HFFc6 (cell line): ENCODE measurements at regions not wholly inside any gene's neighbourhood (a gene's known extent, or its start where the extent isn't known, plus 50 kb on each side); places are given as distances from the start of the nearest gene placed in this dataset.

Experiments used
- DNase-seq: peaks from one replicate; pipeline ENCODE4 v3.0.0-alpha.2; 2018
- H3K27ac Mint-ChIP-seq: 2 replicates; pipeline ENCODE4 v1.8.0; 2020; ENCODE audit warnings: mild to moderate bottlenecking, mixed read lengths
- H3K27me3 Mint-ChIP-seq: 2 replicates; pipeline ENCODE4 v1.8.0; 2021; ENCODE audit warnings: mild to moderate bottlenecking, moderate library complexity, mixed read lengths; ENCODE audit not compliant: insufficient read depth
- H3K36me3 Mint-ChIP-seq: 2 replicates; pipeline ENCODE4 v1.8.0; 2021; ENCODE audit warnings: low read depth, mixed read lengths
- H3K4me1 Mint-ChIP-seq: 2 replicates; pipeline ENCODE4 v1.8.0; 2020; ENCODE audit warnings: low read depth, mixed read lengths
- H3K4me3 Mint-ChIP-seq: 2 replicates; pipeline ENCODE4 v1.8.0; 2020; ENCODE audit warnings: mild to moderate bottlenecking, moderate library complexity, mixed read lengths
- H3K9me3 Mint-ChIP-seq: 2 replicates; pipeline ENCODE4 v1.8.0; 2020; ENCODE audit warnings: mild to moderate bottlenecking, mixed read lengths
- TF ChIP-seq, protein P1 (sequence below): fragments of 200-600 bp; sonication (generic); IDR thresholded peaks from 2 replicates; pipeline ENCODE4 v1.5.0; 2021; ENCODE audit warnings: antibody characterized with exemption, mild to moderate bottlenecking

DNA sequence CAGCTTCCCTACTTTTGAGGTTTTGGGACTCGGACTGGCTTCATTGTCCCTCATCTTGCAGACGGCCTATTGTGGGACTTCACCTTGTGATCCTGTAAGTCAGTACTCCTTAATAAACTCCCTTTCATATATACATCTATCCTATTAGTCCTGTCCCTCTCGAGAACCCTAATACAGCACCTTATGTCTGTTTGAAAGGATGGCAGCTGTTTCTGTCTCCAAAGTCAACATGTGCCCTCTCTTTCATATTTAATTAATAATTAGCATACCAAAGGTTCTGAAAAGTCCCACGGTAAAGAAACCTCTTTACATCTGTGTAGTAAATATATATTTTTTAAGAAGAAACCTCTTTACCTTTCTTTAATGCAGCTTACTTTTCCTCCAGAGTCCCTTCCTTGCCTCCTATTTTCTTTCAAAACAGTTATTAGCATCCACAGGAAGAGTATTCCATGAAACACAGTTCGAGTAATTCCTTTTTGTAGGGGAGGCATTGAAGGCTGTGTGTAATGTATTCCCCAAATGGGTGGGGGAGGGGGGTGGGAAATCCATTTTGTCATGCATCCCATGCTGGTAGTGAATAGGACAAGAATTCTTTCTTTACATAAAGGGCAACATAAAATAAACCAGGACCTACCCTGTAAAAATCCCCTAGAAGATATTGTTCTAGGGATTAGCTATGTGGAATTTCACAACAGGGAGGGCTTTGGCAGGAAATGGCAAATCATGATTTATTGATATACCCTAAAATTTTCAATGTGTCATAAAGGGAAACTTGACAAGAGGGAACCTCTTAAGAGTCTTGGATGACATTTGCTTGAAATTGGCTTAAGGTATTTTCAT lies 241.5 kb downstream of the SUDS3 start:
- peaks cover 18% of the 10 kb centered on the region for H3K9me3 Mint-ChIP-seq
- no peaks in the 10 kb centered on the region for H3K36me3 Mint-ChIP-seq
- H3K4me1 Mint-ChIP-seq = no peaks in the 10 kb centered on the region
- DNase-seq = no peak
- TF ChIP-seq, protein P1, sequence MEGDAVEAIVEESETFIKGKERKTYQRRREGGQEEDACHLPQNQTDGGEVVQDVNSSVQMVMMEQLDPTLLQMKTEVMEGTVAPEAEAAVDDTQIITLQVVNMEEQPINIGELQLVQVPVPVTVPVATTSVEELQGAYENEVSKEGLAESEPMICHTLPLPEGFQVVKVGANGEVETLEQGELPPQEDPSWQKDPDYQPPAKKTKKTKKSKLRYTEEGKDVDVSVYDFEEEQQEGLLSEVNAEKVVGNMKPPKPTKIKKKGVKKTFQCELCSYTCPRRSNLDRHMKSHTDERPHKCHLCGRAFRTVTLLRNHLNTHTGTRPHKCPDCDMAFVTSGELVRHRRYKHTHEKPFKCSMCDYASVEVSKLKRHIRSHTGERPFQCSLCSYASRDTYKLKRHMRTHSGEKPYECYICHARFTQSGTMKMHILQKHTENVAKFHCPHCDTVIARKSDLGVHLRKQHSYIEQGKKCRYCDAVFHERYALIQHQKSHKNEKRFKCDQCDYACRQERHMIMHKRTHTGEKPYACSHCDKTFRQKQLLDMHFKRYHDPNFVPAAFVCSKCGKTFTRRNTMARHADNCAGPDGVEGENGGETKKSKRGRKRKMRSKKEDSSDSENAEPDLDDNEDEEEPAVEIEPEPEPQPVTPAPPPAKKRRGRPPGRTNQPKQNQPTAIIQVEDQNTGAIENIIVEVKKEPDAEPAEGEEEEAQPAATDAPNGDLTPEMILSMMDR = no peak
- no peak overlapping the region for H3K4me3 Mint-ChIP-seq
- H3K27me3 Mint-ChIP-seq = peaks cover 2% of the 10 kb centered on the region
- H3K27ac Mint-ChIP-seq = no peak overlapping the region

DNA sequence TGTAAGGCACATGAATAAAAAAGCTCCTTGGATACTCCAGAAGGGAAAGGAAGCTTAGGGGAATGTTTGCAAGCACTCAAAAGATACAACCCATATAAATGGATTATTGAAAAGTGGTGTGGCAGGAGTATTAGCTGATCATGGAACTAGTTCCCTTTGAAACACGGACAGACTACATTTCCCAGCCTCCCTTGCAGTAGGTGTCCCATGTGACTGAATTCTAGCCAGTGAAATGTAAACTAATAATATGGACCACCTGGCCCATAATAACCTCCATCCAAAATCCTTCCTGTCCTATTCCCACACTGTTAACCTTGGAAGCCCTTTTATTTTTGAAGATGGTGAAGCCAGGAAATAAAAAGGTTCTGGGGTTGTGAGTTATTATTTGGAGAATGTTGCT lies 242.3 kb downstream of the SUDS3 start:
- peaks cover 2% of the 10 kb centered on the region for H3K27me3 Mint-ChIP-seq
- H3K4me3 Mint-ChIP-seq = no peak overlapping the region
- H3K4me1 Mint-ChIP-seq = no peaks in the 10 kb centered on the region
- H3K9me3 Mint-ChIP-seq = peaks cover 16% of the 10 kb centered on the region
- no peak overlapping the region for H3K27ac Mint-ChIP-seq
- no peaks in the 10 kb centered on the region for H3K36me3 Mint-ChIP-seq
- no peak for DNase-seq
- TF ChIP-seq, protein P1 = no peak

DNA sequence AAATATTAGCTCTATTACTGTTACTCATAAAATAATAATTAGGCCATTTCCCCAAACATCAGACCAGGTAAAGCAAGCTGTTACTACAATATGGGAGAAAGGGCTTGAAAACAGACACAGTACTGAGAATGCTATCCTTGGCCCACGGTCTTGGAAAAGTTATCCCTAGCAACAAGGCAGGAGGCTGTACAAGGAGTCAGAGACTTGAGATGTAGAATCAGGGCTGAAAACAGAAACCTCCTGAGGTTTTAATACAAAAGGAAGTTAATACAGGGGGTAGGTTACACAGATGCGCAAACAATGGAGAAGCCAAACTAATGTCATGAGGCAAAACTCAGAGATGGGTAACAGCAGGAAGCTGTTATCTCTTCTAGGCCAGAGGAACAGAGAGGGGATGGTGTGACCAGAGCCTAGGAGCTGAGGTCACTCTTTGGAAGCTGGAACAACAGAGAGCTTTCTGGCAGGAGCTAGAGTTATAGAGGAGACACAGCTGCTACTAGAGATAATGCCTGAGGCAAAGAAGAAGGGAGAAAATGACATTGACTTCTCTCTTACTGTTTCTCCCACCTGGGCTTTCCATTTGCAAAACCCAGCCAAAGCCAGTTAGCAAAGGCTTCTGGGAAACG lies 248.8 kb downstream of the SUDS3 start:
- Mint-ChIP-seq H3K4me3 (no peak overlapping the region), H3K36me3 (no peaks in the 10 kb centered on the region), H3K9me3 (peaks cover 19% of the 10 kb centered on the region), H3K4me1 (no peaks in the 10 kb centered on the region), H3K27me3 (peaks cover 2% of the 10 kb centered on the region), H3K27ac (no peak overlapping the region)
- DNase-seq = no peak
- TF ChIP-seq, protein P1 = no peak

DNA sequence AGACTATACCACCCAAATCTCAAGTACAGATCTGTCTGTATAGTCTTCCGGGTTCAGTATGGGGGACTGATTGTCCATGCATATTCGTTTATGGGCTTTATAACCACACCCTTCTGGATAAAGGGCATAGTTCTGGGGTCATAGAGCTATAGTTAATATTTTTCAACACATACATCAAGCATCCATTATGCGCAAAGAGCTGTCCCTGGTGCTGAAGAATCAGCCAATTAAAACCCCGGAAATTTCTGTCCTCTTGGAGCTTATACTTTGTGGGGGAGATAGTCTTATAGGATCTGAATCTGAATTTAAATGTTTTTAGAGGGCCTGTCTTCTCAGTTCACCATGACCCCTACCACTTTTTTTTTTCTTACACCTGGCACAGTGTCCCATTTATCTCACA lies 256.7 kb downstream of the SUDS3 start:
- H3K27me3 Mint-ChIP-seq = no peaks in the 10 kb centered on the region
- no peak overlapping the region for H3K4me3 Mint-ChIP-seq
- H3K27ac Mint-ChIP-seq = no peak overlapping the region
- peaks cover 32% of the 10 kb centered on the region for H3K9me3 Mint-ChIP-seq
- TF ChIP-seq, protein P1 = no peak
- no peak for DNase-seq
- H3K4me1 Mint-ChIP-seq = no peaks in the 10 kb centered on the region
- H3K36me3 Mint-ChIP-seq = no peaks in the 10 kb centered on the region

DNA sequence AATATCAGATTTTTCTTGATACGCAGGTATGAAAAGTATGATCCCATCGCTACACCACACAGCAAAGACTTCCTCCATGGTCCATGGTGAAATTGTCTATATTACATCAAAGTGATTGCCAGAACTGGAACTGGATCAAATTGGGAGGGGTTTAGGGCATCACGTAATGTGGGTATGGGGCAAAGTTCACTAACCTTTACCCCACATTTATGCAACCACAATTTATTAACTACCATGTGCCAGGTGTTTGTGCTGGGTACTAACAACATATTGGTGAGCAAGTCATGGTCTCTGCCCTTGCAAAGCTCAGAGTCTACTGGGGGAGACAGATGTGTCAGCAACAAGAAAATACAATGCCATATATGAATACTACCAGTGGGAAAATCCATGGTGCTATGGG lies 258.9 kb downstream of the SUDS3 start:
- H3K27ac Mint-ChIP-seq = no peak overlapping the region
- peaks cover 2% of the 10 kb centered on the region; the same call in 1 of the 2 replicates for H3K27me3 Mint-ChIP-seq
- no peak overlapping the region for H3K4me3 Mint-ChIP-seq
- no peak for DNase-seq
- TF ChIP-seq, protein P1 = no peak
- H3K9me3 Mint-ChIP-seq = peaks cover 34% of the 10 kb centered on the region
- H3K4me1 Mint-ChIP-seq = no peaks in the 10 kb centered on the region
- H3K36me3 Mint-ChIP-seq = no peaks in the 10 kb centered on the region
